HG03280 (cell line): ENCODE measurements at regions not wholly inside any gene's neighbourhood (a gene's known extent, or its start where the extent isn't known, plus 50 kb on each side); places are given as distances from the start of the nearest gene placed in this dataset.

ENCODE experiments used
- ATAC-seq: cut with Tn5 transposase; IDR thresholded peaks from one replicate; pipeline ENCODE4 v1.9.1; 2021; ENCODE audit warnings: mild to moderate bottlenecking, moderate library complexity; ENCODE audit not compliant: unreplicated experiment

DNA sequence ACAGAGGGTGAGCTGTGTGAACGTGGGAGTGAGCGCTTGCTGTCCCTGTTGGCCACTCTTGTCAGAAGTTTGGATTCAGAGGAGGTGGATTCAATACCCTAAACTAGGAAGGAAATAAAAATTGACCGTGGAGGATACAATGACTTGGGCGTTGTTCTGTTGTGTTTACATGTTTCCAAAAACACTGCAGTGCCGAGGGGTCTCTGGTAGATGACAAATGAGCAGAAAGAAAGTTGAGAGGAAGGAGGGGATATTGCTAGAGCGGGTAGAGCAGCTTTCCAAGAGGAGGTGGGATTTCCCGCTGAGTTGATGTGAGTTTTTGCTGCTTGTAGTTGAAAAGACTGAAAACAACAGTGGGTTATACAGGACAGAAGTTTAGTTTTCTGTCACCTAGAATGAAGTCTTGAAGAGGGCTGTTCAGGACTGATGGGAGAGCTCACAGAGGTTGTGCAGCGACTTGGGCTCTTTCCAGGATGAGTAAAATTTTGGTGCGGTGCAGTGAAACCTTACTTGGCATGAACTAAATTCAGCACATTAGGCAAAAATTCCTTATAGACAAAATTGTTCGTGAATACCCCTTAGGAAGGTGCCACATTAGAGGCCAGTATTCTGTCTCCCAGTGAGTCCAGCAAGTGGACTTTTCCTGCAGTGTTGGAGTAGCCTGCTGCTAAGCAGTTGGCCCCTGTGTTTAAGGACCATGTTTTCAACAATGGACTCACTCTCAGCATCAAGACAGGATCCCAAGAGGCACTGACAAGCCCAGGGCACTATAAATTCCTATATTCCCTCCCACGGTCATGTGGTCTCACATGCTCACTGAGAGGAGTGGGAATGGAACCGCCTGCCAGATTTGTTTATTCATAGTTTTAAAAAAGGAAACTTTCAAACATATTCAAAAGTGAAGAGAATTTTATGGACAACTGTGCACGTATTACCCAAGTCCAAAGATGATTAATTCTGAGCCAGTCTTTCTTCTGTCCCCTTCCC lies 435.0 kb upstream of the C2CD4B start:
- no peak for ATAC-seq

DNA sequence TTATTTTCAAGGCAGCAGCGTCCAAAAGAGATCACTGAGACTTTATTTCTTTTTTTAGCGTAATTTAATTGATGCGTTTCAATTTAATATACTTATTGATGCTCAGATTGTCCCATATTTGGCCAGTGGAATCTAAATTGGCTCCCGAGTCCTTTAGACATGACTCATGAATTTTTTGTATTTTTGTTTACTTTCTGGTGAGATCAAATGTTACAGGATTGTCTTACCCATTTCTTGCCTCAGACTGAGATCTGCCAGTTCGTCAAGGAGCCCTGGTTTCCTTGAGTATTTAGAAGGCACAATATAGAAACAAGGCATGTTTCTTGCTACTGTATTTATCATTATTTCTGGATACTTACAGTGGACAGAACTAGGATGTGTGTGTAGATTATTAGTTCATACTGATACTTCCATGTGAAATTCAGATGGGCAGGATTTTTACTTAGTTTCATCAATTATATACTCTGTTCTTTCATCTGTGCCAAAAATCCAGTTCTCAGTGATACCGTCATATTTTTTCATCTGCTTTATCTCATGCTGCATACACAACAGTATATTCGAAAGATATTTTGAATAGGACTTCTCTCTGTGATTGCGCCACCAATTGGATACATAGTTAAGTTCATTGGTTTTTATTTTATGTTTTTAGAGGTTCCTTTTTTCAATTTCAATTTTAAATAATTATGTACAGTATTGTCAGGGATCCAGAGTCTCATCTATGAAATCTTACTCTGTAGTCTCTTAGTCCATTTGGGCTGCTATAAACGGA lies 436.9 kb upstream of the C2CD4B start:
- ATAC-seq: no peak

DNA sequence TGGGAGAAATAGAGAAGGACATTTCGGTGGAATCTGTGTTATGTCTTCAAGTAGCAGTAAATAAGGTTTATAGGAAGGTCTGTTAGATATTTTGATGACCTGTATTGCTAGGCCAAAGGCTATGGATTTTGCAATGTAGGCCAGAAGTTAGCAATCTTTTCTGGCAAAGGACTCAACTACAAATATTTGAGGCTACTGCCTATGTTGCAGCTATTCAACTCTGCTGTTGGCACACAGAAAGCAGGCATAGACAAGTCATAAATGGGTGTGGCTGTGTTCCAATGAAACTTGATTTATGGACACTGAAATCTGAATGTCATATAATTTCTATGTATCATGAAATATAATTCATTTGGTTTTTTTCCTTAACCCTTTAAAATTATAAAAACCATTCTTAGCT lies 438.7 kb upstream of the C2CD4B start:
- no peak for ATAC-seq

DNA sequence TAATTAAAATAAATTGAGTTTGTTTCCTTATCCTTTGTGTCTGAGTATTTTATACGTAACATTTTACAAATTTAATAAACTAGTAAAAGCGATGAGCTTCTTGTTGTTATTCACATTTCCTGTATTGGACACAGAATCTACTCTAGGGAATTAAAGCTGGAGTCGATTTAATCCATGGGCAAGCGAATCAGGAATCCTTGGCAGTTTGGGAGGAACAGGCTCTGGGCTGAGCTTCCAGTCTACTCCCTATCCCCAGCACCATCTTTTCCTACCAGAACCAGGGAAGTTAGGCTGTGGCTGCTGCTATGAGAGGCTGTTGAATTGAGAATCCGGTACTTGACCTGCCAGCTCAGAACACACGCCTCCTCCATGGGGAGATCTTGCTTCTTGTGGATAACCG lies 437.3 kb upstream of the TPM1 start:
- no peak for ATAC-seq

DNA sequence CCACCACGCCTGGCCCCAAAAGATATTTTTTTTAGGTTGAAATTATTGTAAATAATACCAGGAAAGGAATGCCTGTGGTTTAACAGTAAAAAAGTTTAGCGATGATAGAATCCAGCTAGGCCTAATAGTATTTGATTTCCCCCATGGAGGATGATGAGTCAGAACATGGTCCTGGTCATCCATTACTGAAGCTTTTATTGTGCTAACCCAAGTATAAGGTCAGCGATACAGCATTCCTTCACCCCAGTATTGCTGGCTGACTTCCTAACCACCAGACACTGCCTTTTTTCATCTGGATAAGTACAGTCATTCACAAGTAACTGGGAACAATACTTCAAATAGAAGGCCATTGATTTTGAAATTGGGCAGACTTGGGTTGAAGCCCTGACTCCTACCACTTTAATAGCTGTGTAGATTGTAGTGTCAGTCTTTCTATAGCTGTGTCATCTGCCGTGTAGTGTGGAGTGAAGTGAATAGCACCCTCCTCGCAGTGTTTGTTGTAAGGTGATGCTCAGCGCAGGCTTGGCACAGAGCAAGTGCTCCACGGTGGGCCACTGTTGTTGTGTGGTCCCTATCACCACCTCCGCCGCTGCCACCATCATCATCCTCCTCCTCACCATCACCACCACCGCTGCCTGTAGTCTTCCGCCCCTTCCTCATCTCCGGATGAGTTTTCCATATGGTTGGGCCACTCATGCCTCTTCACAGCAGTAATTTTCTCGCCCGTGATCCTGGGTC lies 436.0 kb upstream of the TPM1 start:
- no peak for ATAC-seq

DNA sequence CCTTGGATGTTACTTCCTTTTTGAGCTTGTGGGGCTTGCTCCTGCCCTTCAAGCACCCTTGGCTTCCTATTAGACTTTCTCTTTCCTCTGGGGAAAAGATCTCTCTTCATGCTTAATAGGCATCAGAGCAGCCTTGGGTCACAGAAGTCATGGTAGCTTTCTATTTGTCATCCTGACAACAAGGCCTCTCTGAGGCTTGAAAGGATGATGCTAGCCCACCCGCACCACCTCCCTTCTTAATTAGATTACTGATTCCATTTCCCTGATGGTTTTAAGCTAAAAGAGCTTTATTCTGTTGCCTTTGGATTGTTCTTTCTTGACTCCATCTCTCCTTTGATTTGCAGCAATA lies 435.5 kb upstream of the TPM1 start:
- no peak for ATAC-seq

GRCh38 chr15:62607643-62608042 lies 434.9 kb upstream of the TPM1 start:
- no peak for ATAC-seq

DNA sequence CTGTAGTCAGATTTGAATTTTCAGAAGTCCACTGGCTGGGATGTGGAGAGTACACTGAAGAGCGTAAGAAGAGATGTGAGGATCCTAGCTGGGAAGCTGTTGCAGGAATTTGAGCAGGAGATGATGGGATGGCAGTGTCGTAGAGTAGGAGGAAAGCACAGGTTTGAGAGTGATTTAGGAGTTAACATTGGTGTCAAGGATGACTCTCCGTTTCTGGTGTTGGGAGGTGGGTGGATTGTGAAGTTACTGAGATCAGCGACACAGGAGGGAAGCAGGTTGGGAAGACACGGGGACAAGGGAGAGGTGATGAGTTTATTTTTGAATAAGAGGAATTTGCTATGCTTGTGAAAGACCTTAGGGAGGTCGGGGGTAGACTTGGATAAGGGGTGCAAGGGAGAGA lies 434.2 kb upstream of the TPM1 start:
- no peak for ATAC-seq

DNA sequence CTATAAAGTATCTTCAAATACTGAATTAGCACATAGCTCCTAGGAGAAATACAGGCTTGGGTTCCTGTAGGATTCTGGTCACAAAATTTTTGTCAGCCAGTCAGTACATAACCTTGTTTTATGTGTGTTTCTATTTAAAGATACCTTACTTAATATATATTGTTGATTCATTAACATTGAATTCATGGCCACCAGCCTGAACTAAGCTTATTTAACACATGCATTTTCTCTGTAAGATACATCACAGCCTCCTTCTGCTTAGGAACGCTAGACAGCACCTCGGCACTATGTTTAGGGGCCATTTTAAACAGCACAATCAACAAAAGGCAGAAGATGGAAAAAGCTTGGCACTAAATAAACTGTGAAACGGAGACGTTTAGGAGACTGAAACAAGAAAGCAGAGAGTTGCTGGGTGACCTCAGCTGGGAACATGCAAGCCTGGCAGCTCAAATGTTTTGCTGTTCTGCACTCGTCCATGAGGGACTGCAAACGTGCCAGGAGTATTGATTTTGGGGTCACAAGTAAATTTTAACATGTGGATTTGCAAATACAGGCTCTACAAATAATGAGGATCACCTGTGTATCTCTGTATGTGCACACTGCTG lies 432.2 kb upstream of the TPM1 start:
- no peak for ATAC-seq

DNA sequence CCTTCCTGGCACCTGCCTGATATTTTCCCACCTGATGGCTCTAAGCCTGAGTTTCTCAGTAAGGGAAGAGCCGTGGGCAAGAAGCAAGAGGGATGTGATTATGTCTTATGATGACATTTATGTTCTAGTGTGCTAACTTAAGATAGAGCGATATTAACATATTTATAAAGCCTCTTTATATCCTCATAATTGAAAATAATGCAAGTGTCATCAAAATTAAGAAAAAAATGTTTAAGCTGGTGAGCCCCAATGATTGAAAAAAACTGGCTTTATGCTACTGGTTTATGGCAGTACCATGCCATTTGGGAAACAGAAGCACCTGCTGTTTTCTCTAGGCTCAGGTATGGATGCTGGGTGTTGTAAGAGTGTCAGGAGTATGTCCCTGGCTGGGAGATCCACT lies 431.5 kb upstream of the TPM1 start:
- ATAC-seq: no peak

DNA sequence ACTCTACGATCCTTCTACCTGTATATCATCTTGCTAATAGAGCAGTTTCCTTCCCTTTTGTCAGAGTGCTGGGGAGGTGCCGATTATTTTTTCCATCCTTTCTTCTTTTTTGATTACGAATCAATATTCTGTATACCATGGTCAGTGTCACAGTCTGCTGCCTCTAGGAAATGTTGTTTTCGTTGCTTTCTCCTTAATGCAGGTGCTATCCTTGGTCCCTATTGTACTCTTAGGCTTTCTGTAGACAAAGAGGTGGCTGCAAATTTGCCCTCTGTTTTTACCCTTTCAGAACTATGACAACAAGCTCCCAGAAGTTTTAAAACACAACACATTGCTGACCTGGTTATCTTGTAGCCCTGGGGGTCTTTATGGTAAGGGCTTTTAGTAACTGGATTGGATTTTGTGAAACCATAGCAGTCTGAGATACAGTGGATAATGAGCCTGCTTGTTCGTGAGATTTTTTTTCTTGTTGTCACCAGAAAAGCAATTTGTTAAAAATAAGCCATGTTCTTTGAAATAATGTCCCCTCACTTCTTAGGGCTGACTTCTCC lies 430.3 kb upstream of the TPM1 start:
- ATAC-seq: no peak

- no peak for ATAC-seq
Measured at GRCh38 chr15:62612771-62613170, 429.8 kb upstream of the TPM1 start.

DNA sequence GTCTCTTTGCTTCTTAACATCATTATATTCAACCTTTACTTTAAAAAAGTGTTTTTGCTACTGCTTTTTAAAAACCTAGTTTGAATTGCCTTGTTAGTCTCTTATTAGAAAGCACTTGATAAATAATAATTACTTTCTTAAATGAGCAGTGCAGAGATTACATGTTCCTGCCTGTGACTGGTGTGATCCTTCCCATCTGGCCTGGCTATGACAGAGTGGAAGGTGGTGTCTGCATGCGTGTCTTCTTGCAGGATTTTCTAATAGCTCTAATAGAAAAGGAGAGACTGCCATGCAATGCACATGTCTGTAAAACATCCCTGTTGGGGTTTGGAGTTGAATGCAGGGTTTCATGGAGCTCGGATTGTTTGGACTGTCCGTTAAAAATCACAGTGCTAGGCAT lies 425.8 kb upstream of the TPM1 start:
- ATAC-seq: no peak

DNA sequence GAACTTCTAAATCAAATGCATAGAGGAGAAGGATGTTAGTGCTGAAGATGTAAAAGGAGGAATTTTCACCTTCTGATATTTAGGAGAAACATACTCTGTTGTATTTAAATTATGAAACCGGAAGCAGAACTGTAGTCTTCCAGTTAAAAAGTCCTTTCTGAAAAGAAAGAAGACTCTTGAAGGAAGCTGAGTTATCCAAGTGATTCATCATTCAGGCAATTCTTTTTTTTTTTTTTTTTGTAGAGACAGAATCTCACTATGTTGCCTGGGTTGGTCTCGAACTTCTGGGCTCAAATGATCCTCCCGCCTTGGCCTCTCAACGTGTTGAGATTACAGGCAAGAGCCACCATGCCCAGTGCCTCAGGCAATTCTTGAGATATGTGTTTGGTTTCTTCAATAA lies 424.8 kb upstream of the TPM1 start:
- ATAC-seq: no peak

DNA sequence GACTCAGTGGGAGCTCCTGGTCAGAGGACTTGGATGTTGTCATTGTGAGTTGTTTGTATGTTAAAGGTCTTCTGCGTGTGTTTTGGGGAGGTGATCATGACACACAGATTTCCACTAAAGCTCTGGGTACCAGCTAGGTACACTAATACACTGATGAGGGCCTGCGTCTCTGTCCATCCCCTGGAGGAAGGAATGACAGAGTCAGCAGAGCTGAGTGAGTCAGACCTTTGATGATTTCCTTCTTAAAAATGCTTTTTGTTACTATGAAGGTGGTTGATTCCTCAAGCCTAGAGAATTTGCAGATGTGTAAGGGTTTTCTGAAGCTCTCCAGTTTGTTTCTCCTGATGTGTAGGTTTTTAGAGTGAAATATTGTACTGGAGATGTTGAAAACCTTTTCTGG lies 424.1 kb upstream of the TPM1 start:
- ATAC-seq: no peak

DNA sequence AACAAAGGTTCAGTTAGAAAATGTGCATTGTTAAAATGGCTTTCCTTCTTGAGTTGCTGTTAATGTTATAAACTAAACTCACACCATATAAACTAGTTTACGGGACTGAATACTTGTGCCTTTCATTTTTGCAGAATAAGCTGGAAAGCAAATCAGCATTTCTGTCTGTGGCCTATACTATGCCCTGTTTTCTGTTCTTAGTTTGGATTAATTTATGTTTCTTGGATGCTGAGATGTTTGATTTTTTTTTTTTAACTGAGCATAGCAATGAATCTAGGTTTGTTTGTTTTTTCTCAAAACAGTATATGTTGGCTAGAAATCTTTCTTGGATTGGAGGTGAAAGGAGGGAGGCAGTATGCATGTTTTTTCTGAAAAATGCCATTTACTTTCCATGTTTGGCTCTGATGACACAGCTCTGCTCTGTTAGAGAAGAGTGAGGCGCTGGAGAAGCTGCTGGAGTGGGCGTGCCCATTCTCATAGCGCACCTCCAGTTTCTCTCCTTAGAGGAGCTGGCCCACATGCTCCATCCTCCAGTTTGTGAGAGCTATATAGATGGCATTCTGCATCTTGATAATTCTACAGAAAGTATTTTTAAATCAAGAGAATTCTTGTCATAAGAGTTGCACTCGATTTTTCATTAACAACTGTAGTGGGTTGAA lies 423.6 kb upstream of the TPM1 start:
- no peak for ATAC-seq

GRCh38 chr15:62619526-62619925 lies 423.0 kb upstream of the TPM1 start:
- ATAC-seq: no peak

DNA sequence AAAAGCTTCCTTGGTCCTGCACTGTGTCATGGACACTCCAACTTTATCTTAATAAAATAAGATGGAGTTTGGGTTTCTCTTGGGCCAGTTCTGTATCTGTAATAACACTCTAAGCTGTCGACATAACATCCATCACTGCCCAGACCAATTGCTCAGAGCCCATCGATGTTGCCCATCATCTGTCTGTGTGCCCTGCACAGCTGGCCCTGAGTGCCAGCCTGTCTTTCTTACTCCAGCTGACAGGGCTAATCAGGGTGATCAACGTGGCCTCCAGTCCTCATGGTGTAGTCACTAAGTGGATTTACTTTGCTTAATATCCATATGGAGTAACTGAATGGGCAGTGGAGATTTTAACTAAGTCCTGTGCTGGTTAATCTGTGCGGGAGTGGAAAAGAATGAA lies 419.8 kb upstream of the TPM1 start:
- no peak for ATAC-seq

- peak; percentile 51 for ATAC-seq
Measured at GRCh38 chr15:62624547-62625378, 417.8 kb upstream of the TPM1 start.
